Esophagus squamous epithelium (tissue), 5 donors: ENCODE measurements at regions not wholly inside any gene's neighbourhood (a gene's known extent, or its start where the extent isn't known, plus 50 kb on each side); places are given as distances from the start of the nearest gene placed in this dataset.
"Not testable (repeated sequence)": the region's sequence is repeated elsewhere in the genome, so short reads cannot be mapped to it uniquely, and the experiment has no call there.

Experiments
- DNase-seq: peaks from one replicate; lab custom pipeline; 2025; lab: John Stamatoyannopoulos, UW
- H3K27ac ChIP-seq, 4 donors: fragments of 200-600 bp; sonication (generic); one replicate each; pipeline ENCODE4 v1.5.1; 2016 to 2019; ENCODE audit warnings: mild to moderate bottlenecking in 1 of 4
- H3K27me3 ChIP-seq, 4 donors: fragments of 200-600 bp; sonication (generic); 1 replicate in 3 of 4; 2 replicates in 1 of 4; pipeline versions ENCODE4 v1.5.1 to v1.6.0; 2017 to 2021; ENCODE audit warnings: antibody characterized with exemption in 1 of 4
- H3K36me3 ChIP-seq, 3 donors: fragments of 200-600 bp; sonication (generic); one replicate each; pipeline ENCODE4 v1.5.1; 2016 to 2019
- H3K4me1 ChIP-seq, 3 donors: fragments of 200-600 bp; sonication (generic); one replicate each; pipeline ENCODE4 v1.5.1; 2017 to 2019
- H3K4me3 ChIP-seq, 4 donors: fragments of 200-600 bp; sonication (generic); 1 replicate in 3 of 4; 2 replicates in 1 of 4; pipeline ENCODE4 v1.5.1; 2016 to 2019; ENCODE audit warnings: mild to moderate bottlenecking in 2 of 4, moderate library complexity in 1 of 4
- H3K9me3 ChIP-seq, 3 donors: fragments of 200-600 bp; sonication (generic); one replicate each; pipeline ENCODE4 v1.5.1; 2016 to 2019
- CTCF ChIP-seq, 6 experiments: fragments of 450-650 bp in 4 of 6; fragments of 200-600 bp in 2 of 6; sonication (generic) in 2 of 6; IDR thresholded peaks; one replicate each; pipeline ENCODE4 v1.5.1; 2016 to 2019; ENCODE audit warnings: antibody characterized with exemption in 6 of 6, mild to moderate bottlenecking in 4 of 6, moderate library complexity in 4 of 6
- POLR2A ChIP-seq, 4 donors: fragments of 450-650 bp; IDR thresholded peaks; one replicate each; pipeline ENCODE4 v1.6.1; 2017; ENCODE audit warnings: antibody characterized with exemption in 4 of 4, mild to moderate bottlenecking in 4 of 4, moderate library complexity in 3 of 4
- WGBS, 2 donors: methylation state at CpG; one replicate each; pipeline ENCODE4 v1.1.5; 2018; 5-methylcytosine and 5-hydroxymethylcytosine counted together
- intact Hi-C: fragments of 100-400 bp; cut with DNase I; formaldehyde crosslinking; loops from one replicate; pipeline ENCODE4 v1.15.0; 2022
- donor health status: DM: yes; HTN: yes; CAD: no.

DNA sequence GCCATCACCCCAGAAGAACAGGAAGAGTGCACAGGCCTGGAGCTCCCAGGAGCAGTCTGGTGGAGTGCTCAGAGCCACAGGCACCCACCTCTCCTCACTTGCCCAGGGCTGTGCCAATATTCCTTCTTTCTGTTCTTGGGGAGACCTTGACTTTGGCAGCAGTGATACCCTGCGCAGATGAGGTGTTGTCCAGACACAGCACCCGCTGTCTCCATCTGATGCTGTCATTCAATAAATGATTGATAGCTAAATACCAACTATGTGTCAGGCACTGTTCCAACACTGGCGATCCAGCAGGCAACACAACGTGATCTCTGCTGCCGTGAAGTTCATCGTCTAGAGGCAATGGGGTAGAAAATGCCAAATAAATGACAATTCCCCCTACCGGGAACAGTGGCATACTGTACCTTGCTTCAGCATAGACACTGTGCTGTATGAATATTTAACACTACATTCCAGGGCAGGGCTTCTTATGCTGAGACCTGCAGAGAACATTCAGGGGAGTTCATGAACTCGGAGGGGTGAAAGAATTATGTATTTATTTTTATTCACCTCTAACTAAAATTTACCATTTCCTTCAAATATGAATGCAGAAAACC lies 320.5 kb upstream of the NCKAP5 start:
- Histone ChIP-seq H3K4me3 (no peak overlapping the region), H3K4me1 (peaks cover 0 to 26% (median 5%) of the 10 kb centered on the region in 3 donors), H3K9me3 (peaks cover 0 to 6% (median 0%) of the 10 kb centered on the region in 3 donors), H3K36me3 (no peaks in the 10 kb centered on the region), H3K27ac (no peak overlapping the region), H3K27me3 (peaks cover 0 to 84% (median 0%) of the 10 kb centered on the region in 4 donors)
- intact Hi-C loops: no loop called here
- TF ChIP-seq POLR2A (IDR thresholded peaks at IDR 0.05) (no peak), CTCF (IDR thresholded peaks at IDR 0.05) (no peak)
- 79 to 85% methylated on average over 7 to 8 of the region's 8 CpGs for WGBS, 2 donors
- DNase-seq: no peak

DNA sequence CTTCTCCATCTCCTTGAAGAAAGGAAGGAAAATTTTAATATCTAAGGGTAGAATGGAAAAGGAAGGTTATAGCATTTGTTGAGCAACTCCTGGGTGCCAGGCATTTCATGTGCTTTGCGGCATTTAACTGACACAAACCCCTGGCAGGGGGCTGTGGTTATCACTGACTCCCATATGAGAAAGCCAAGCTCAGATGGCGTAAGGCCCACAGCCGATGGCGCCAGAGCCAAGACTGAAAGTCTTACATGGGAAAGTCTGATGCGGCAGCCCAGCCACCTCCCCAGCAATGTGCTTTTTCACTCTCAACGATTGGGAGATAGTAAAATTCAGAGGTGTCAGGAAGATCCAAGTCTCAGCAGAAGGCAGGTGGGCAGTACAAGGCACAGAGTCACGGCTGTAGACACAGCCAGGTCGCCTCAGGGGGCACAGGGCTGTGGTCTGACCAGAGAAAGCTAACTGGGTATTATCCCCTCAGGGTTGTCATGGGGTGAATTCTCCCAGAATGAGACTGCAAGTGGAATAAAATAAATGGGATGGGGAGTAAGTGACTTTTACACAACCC lies 324.2 kb upstream of the NCKAP5 start:
- Histone ChIP-seq H3K9me3 (peaks cover 0 to 14% (median 0%) of the 10 kb centered on the region in 3 donors), H3K36me3 (no peaks in the 10 kb centered on the region), H3K27me3 (peaks cover 0 to 68% (median 0%) of the 10 kb centered on the region in 4 donors), H3K27ac (no peak overlapping the region), H3K4me3 (no peak overlapping the region), H3K4me1 (peaks cover 0 to 6% (median 0%) of the 10 kb centered on the region in 3 donors)
- no peak for TF ChIP-seq POLR2A (IDR thresholded peaks at IDR 0.05)
- TF ChIP-seq CTCF (IDR thresholded peaks at IDR 0.05): no peak
- WGBS, 2 donors: 83 to 88% methylated on average over 3 to 8 of the region's 8 CpGs
- intact Hi-C loops: no loop called here
- no peak for DNase-seq

DNA sequence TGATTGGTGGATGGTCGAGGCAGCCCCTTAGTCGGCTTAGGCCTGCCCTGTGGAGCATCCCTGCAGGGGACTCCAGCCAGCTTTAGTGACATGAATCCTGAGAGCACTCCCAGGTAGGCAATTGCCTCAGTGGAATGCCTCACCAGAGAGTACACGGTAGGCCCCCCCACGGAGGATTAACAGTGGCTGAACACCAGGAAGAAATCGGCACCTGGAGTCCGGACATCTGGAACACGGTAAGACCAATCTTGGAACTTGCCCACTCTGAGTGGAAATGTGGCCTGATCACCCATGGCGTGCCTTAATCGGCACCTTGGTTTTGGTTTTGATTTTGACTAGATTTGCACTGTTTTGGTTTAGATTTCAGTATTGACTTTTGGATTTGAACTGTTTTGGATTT lies 326.2 kb upstream of the NCKAP5 start:
- no peak for TF ChIP-seq POLR2A (IDR thresholded peaks at IDR 0.05)
- no peak for TF ChIP-seq CTCF (IDR thresholded peaks at IDR 0.05)
- 83 to 92% methylated on average over 3 to 7 of the region's 9 CpGs for WGBS, 2 donors
- intact Hi-C loops: no loop called here
- DNase-seq: no peak
- no peaks in the 10 kb centered on the region for H3K36me3 ChIP-seq
- H3K27me3 ChIP-seq: peaks cover 0 to 56% (median 0%) of the 10 kb centered on the region in 4 donors
- peaks cover 0 to 14% (median 0%) of the 10 kb centered on the region in 3 donors for H3K9me3 ChIP-seq
- no peaks in the 10 kb centered on the region for H3K4me1 ChIP-seq
- H3K27ac ChIP-seq: no peak overlapping the region
- no peak overlapping the region for H3K4me3 ChIP-seq

GRCh38 chr2:133897838-133898237 lies 329.6 kb upstream of the NCKAP5 start:
- H3K4me1 ChIP-seq, H3K4me3 ChIP-seq, H3K27ac ChIP-seq, DNase-seq, intact Hi-C loops, H3K36me3 ChIP-seq: not testable (repeated sequence)
- peaks cover 0 to 44% (median 0%) of the 10 kb centered on the region in 4 donors for H3K27me3 ChIP-seq
- WGBS, 2 donors: 69 to 83% methylated on average over 4 of the region's 4 CpGs
- peaks cover 0 to 14% (median 0%) of the 10 kb centered on the region in 3 donors for H3K9me3 ChIP-seq

DNA sequence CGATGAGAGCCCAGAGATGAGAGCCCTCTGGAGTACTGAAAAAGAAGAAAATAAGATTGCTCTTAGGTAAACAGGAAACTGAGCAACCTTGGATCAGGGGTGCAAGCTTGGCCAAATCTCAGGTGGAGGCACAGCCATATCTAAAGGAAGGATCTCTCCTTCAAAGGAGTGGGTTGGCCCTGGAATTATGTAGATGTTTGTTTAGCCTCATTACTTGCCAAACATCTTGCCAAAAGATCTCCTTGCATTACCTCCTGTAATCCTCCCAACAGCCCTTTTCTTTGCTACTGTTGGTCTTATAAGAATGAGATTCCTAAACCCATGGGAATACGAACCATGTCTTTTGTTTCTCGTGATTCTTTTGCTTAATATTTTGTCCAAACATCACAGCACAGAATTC lies 332.6 kb upstream of the NCKAP5 start:
- Histone ChIP-seq H3K4me3 (no peak overlapping the region), H3K27me3 (peaks cover 0 to 48% (median 0%) of the 10 kb centered on the region in 4 donors), H3K9me3 (no peaks in the 10 kb centered on the region), H3K4me1 (no peaks in the 10 kb centered on the region), H3K27ac (no peak overlapping the region), H3K36me3 (no peaks in the 10 kb centered on the region)
- intact Hi-C loops: no loop called here
- WGBS, 2 donors: 32 to 43% methylated on average over 3 of the region's 3 CpGs
- TF ChIP-seq POLR2A (IDR thresholded peaks at IDR 0.05) (no peak), CTCF (IDR thresholded peaks at IDR 0.05) (no peak)
- no peak for DNase-seq
